DMS 273 (cell line): ENCODE measurements at regions not wholly inside any gene's neighbourhood (a gene's known extent, or its start where the extent isn't known, plus 50 kb on each side); places are given as distances from the start of the nearest gene placed in this dataset.
"Not testable (repeated sequence)": the region's sequence is repeated elsewhere in the genome, so short reads cannot be mapped to it uniquely, and the experiment has no call there.

ENCODE experiments used
- DNase-seq: peaks from one replicate; lab custom pipeline; 2025; ENCODE audit not compliant: unreplicated experiment; lab: John Stamatoyannopoulos, UW

- DNase-seq = no peak
Observed at GRCh38 chr12:22808860-22809259, 183.9 kb downstream of the ETNK1 start.

DNA sequence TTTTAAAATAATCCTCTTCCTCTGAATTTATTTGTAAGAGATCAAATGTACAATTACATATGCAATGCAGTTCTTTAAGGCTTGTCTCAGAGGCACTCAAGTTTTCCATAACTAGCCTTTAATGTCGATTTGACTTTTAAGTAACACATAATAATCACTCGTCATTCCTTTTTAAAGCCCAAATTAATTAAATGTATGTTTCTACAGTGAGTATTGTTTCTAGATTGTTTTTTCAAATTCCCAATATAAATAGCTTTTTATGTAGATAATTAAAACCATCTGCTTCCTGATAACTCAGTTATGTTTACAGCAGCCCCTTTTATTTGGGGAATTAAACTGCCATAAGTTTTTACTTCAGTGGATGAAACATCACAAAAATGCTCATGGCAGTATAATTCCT, 185.1 kb downstream of the ETNK1 start:
- DNase-seq = no peak

DNA sequence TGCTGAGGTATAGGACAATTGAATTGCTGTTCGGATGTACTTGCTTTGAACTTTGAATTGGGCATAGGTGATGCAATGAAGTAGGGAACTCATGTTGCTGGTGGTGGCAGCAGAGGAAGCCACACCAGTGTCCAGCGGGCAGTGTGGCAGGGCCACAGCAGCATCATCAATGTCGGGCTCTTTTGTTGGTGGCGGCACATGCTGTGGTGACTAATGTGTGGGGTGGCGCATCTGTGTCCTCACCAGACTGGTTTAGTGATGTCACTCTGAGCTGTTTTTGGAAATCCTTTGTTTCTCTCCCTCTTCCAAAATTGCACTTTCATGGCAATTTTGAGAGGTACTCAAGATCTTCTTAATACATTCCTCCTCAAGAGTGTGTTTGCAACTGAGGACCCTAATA, 187.6 kb downstream of the ETNK1 start:
- no peak for DNase-seq

- no peak for DNase-seq
Observed at GRCh38 chr12:22821985-22822384, 197.0 kb downstream of the ETNK1 start.

GRCh38 chr12:22826026-22826425, 201.1 kb downstream of the ETNK1 start:
- no peak for DNase-seq

DNA sequence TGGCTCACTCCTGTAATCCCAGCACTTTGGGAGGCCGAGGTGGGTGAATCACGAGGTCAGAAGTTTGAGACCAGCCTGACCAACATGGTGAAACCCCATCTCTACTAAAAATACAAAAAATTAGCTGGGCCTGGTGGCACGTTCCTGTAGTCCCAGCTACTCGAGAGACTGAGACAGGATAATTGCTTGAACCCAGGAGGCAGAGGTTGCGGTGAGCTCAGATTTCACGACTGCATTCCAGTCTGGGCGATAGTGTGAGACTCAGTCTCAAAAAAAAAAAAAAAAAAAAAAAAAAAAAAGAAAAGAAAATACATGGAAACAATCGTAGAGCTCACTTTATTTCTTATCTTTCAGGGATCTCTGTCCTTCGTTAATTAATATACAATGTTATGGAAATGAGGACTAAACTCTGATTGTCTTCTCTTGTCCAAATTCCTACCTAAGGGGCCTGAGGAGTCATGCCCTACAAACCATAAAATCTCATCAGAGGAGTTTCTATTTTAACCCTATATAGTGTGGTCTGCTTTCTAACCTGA, 201.5 kb downstream of the ETNK1 start:
- DNase-seq = not testable (repeated sequence)

- no peak for DNase-seq
Observed at GRCh38 chr12:22828066-22828465, 203.1 kb downstream of the ETNK1 start.

DNA sequence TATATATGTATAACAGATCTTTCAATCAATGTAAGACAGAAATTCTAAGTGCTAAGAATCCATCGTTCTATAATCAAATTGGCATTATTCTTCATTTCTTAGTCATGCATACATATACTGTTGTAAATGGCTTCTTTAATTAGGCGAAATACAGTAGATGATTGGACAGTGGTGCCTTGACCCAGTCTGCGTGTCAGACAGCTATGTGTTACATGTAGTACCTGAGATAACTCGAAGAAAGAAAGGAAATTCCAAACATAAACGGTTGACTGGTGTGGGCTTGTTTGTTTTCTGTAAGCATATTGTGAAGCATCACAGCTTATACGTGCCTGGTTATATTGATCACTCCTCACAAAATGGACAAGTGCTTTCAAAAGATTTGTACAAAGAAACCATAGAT, 210.5 kb downstream of the ETNK1 start:
- no peak for DNase-seq

DNA sequence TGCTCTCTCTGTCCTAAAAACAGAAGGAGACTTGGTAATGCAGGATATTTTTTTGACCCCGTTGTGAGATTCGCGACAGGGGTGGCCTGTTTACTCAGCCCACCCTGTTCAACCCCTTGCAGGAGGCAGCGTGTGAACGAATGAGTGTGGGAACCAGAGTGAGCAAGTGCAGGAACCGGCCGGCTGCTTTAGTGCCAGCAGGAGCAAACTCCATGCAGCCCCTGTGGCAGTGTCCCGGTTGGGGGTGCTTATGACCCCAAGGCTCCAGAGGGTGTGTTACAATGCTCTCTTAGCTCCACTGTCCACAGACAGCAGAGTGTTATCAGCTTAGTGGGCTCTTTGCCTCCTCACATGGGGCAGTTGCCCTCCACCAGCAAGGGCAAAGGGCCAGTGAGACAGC, 225.2 kb downstream of the ETNK1 start:
- DNase-seq = no peak

- no peak for DNase-seq
Observed at GRCh38 chr12:22851532-22851931, 226.6 kb downstream of the ETNK1 start.

DNA sequence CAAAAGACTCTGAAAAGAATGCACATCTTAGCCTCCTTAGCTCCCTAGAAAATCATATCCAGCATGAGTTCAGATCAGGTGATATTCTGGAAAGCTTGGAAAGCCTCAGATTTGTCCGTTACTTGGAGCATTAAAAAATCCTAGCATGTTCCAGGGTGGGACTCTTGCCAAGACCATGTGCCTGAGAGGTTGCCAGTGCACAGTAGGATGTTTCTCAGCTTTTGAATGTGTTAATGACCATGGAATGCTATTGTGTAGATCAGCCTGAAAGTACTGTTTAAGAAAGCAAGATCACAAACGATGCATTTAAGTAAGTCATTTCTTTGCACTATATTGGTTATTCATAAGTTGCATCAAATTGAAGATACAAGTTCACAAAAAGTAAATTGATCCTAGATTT, 230.5 kb downstream of the ETNK1 start:
- DNase-seq = no peak

- peak; percentile 44 for DNase-seq
Observed at GRCh38 chr12:22856178-22856577, 231.2 kb downstream of the ETNK1 start.

DNA sequence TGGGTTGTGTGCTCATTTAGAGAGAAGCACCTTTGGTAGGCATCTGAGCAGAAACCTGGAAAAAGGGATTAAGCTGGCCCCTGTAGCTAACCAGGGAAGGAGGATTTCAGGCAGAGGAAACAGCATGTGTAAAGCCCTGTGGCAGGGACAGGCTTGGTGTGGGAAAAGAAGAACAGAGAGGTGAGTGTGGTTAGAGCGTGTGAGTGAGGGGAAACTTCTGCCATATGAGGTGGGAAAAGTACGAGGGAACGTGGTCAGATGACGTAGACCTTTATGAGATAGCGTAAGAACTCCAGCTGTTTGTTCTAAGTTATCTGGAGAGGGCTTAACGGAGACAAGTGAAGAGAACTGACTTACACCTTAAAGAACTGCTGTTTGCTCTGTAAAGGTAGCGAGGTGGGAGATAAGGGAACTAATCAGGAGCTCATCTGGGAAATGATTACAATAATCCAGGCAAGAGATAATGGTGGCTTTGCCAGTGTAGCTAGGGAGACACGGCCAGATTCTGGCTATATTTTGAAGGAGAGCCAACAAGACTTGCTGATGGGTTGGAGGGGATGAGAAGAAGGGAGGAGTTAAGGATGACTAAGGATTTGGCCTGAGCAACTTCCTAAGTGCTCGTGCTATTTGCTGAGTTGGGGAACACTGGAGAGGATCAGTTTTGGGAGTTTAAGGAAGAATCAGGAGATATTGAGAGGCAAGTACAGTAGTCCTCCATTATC, 234.0 kb downstream of the ETNK1 start:
- DNase-seq = peak; percentile 1

- DNase-seq = peak; percentile 32
Observed at GRCh38 chr12:22860926-22861325, 236.0 kb downstream of the ETNK1 start.

GRCh38 chr12:22865822-22866221, 240.9 kb downstream of the ETNK1 start:
- DNase-seq = no peak

GRCh38 chr12:22866406-22866805, 241.4 kb downstream of the ETNK1 start:
- DNase-seq = no peak

GRCh38 chr12:22874151-22874550, 249.2 kb downstream of the ETNK1 start:
- DNase-seq = no peak

- no peak for DNase-seq
Observed at GRCh38 chr12:22876262-22876661, 251.3 kb downstream of the ETNK1 start.

- no peak for DNase-seq
Observed at GRCh38 chr12:22879203-22879602, 254.2 kb downstream of the ETNK1 start.

GRCh38 chr12:22880331-22880730, 255.4 kb downstream of the ETNK1 start:
- no peak for DNase-seq

- DNase-seq = no peak
Observed at GRCh38 chr12:22880807-22881206, 255.8 kb downstream of the ETNK1 start.

GRCh38 chr12:22881878-22882385, 257.0 kb downstream of the ETNK1 start:
- no peak for DNase-seq

GRCh38 chr12:22882559-22882958, 257.6 kb downstream of the ETNK1 start:
- DNase-seq = no peak
